Body of pancreas (tissue), 4 donors: ENCODE measurements at regions not wholly inside any gene's neighbourhood (a gene's known extent, or its start where the extent isn't known, plus 50 kb on each side); places are given as distances from the start of the nearest gene placed in this dataset.

ENCODE experiments used
- POLR2A ChIP-seq, 3 donors: fragments of 450-650 bp; IDR thresholded peaks; one replicate each; pipeline ENCODE4 v1.6.1; 2016; ENCODE audit warnings: antibody characterized with exemption in 3 of 3, mild to moderate bottlenecking in 2 of 3
- TF ChIP-seq, protein P1 (sequence below), 7 experiments: fragments of 450-650 bp in 4 of 7; fragments of 200-600 bp in 3 of 7; sonication (generic) in 3 of 7; IDR thresholded peaks; one replicate each; pipeline ENCODE4 v1.5.1; 2016 to 2019; ENCODE audit warnings: antibody characterized with exemption in 7 of 7

DNA sequence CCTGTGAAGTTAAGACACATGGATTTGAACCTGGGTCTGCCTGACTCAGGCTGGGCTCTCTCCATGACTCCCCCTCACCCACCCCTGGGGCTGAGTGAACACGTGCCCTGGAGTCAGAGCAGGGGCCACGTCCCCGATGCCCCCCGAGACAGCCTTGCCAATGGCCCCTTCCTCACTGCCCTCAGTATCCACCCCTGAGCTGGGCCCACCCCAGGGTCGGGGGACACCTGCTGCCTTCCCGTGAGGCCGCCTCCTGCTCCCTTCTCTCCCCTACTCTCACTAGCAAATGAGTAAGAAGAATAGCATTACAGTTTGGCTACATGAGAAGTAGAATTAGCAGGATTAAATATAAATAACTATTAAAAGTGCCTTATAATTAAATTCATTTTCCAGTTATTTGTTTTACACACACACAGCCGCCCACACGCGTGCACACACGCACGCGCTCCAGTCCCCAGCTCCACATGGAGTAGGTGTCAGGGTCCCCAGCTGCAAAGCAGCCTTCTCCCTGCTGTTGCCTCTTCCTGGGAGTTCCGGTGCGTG is 117.4 kb upstream of the LINGO1 start:
- TF ChIP-seq, protein P1, sequence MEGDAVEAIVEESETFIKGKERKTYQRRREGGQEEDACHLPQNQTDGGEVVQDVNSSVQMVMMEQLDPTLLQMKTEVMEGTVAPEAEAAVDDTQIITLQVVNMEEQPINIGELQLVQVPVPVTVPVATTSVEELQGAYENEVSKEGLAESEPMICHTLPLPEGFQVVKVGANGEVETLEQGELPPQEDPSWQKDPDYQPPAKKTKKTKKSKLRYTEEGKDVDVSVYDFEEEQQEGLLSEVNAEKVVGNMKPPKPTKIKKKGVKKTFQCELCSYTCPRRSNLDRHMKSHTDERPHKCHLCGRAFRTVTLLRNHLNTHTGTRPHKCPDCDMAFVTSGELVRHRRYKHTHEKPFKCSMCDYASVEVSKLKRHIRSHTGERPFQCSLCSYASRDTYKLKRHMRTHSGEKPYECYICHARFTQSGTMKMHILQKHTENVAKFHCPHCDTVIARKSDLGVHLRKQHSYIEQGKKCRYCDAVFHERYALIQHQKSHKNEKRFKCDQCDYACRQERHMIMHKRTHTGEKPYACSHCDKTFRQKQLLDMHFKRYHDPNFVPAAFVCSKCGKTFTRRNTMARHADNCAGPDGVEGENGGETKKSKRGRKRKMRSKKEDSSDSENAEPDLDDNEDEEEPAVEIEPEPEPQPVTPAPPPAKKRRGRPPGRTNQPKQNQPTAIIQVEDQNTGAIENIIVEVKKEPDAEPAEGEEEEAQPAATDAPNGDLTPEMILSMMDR (IDR thresholded peaks at IDR 0.05) = no peak
- no peak for TF ChIP-seq POLR2A (IDR thresholded peaks at IDR 0.05)
